ENCODE measurements at regions not wholly inside any gene's neighbourhood (a gene's known extent, or its start where the extent isn't known, plus 50 kb on each side); places are given as distances from the start of the nearest gene placed in this dataset.

- Histone ChIP-seq H3K4me2 (ENCODE audit: low read length) (no peak overlapping the region), H3K9me3 (ENCODE audit: low read length) (no peaks in the 10 kb centered on the region), H3K79me2 (replicated peaks; ENCODE audit: insufficient read depth, low read length) (no peaks in the 10 kb centered on the region), H3K9me2 (ENCODE audit: insufficient read depth, low read length) (no peaks in the 10 kb centered on the region), H3K4me3 (ENCODE audit: low read length) (no peak overlapping the region), H3K9ac (ENCODE audit: low read length) (no peak overlapping the region), H3K27ac (ENCODE audit: low read length) (no peak overlapping the region), H3K27me3 (ENCODE audit: insufficient read depth, low read depth, low read length) (no peaks in the 10 kb centered on the region), H4K20me1 (ENCODE audit: insufficient read depth) (no peaks in the 10 kb centered on the region), H2AFZ (ENCODE audit: low read depth, low read length) (no peak overlapping the region), H3F3A (ENCODE audit: insufficient read depth, low read length, poor library complexity, severe bottlenecking) (no peaks in the 10 kb centered on the region), H3K36me3 (ENCODE audit: insufficient read depth, low read length) (no peaks in the 10 kb centered on the region)
- no peak for TF ChIP-seq EP300 (conservative IDR thresholded peaks at IDR 0.05; ENCODE audit: poor library complexity, severe bottlenecking)
- no peak for TF ChIP-seq RAD21 (conservative IDR thresholded peaks at IDR 0.05)
- TF ChIP-seq, protein P1, sequence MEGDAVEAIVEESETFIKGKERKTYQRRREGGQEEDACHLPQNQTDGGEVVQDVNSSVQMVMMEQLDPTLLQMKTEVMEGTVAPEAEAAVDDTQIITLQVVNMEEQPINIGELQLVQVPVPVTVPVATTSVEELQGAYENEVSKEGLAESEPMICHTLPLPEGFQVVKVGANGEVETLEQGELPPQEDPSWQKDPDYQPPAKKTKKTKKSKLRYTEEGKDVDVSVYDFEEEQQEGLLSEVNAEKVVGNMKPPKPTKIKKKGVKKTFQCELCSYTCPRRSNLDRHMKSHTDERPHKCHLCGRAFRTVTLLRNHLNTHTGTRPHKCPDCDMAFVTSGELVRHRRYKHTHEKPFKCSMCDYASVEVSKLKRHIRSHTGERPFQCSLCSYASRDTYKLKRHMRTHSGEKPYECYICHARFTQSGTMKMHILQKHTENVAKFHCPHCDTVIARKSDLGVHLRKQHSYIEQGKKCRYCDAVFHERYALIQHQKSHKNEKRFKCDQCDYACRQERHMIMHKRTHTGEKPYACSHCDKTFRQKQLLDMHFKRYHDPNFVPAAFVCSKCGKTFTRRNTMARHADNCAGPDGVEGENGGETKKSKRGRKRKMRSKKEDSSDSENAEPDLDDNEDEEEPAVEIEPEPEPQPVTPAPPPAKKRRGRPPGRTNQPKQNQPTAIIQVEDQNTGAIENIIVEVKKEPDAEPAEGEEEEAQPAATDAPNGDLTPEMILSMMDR (IDR thresholded peaks at IDR 0.05; ENCODE audit: poor library complexity, severe bottlenecking) = no peak
- TF ChIP-seq POLR2AphosphoS5 (IDR thresholded peaks at IDR 0.05) = no peak
- no peak for TF ChIP-seq SMC3 (conservative IDR thresholded peaks at IDR 0.05; ENCODE audit: poor library complexity)
- no peak for TF ChIP-seq MXI1 (conservative IDR thresholded peaks at IDR 0.05; ENCODE audit: poor library complexity, severe bottlenecking)
- TF ChIP-seq TAF1 (IDR thresholded peaks at IDR 0.05; ENCODE audit: low read depth) = no peak
- TF ChIP-seq EZH2 (IDR thresholded peaks at IDR 0.05; ENCODE audit: borderline replicate concordance, insufficient read depth, low read length, poor library complexity, severe bottlenecking) = no peak
- TF ChIP-seq REST (IDR thresholded peaks at IDR 0.05; ENCODE audit: borderline replicate concordance) = no peak
Observed at GRCh38 chr13:92938486-92939020, 288.1 kb upstream of the GPC6 start.

DNA sequence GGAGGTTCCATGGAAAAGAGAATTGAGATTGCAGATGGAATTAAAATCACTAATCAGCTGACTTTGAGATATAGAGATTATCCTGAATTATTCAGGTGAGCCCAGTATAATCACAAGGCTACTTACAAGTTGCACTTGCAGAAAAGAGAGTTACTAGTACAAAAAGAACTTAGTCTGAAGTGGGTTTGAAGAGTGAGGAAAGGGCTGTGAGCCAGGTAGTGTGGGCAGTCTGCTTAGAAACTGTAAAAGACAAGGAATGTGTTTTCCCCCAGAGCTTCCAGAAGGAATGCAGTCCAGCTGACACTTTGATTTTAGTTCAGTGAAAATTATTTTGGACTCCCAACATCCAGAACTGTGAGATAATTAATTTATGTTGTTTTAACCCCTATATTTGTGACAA is 285.4 kb upstream of the GPC6 start:
- Histone ChIP-seq H3K36me3 (ENCODE audit: insufficient read depth, low read length) (no peaks in the 10 kb centered on the region), H3F3A (ENCODE audit: insufficient read depth, low read length, poor library complexity, severe bottlenecking) (no peaks in the 10 kb centered on the region), H3K27me3 (ENCODE audit: insufficient read depth, low read depth, low read length) (no peaks in the 10 kb centered on the region), H3K9ac (ENCODE audit: low read length) (no peak overlapping the region), H3K4me2 (ENCODE audit: low read length) (no peak overlapping the region), H3K9me3 (ENCODE audit: low read length) (no peaks in the 10 kb centered on the region), H2AFZ (ENCODE audit: low read depth, low read length) (no peak overlapping the region), H3K27ac (ENCODE audit: low read length) (no peak overlapping the region), H4K20me1 (ENCODE audit: insufficient read depth) (no peaks in the 10 kb centered on the region), H3K9me2 (ENCODE audit: insufficient read depth, low read length) (no peaks in the 10 kb centered on the region), H3K4me3 (ENCODE audit: low read length) (no peak overlapping the region), H3K79me2 (replicated peaks; ENCODE audit: insufficient read depth, low read length) (no peaks in the 10 kb centered on the region)
- TF ChIP-seq EZH2 (IDR thresholded peaks at IDR 0.05; ENCODE audit: borderline replicate concordance, insufficient read depth, low read length, poor library complexity, severe bottlenecking) (no peak), SMC3 (conservative IDR thresholded peaks at IDR 0.05; ENCODE audit: poor library complexity) (no peak), RAD21 (conservative IDR thresholded peaks at IDR 0.05) (no peak), POLR2AphosphoS5 (IDR thresholded peaks at IDR 0.05) (no peak)
- TF ChIP-seq, protein P1 (IDR thresholded peaks at IDR 0.05; ENCODE audit: poor library complexity, severe bottlenecking) = no peak
